Hematopoietic multipotent progenitor cell treated with erythropoietin and hydrocortisone succinate and interleukin-3 and kit ligand, for 15 days (in vitro differentiated cells): ENCODE measurements at regions not wholly inside any gene's neighbourhood (a gene's known extent, or its start where the extent isn't known, plus 50 kb on each side); places are given as distances from the start of the nearest gene placed in this dataset.

Source experiments
- DNase-seq: peaks from one replicate; pipeline ENCODE4 v3.0.0-alpha.2; 2015; ENCODE audit warnings: low spot score

- no peak for DNase-seq
Measured at GRCh38 chr12:98220636-98221035, 294.8 kb upstream of the TMPO start.

DNA sequence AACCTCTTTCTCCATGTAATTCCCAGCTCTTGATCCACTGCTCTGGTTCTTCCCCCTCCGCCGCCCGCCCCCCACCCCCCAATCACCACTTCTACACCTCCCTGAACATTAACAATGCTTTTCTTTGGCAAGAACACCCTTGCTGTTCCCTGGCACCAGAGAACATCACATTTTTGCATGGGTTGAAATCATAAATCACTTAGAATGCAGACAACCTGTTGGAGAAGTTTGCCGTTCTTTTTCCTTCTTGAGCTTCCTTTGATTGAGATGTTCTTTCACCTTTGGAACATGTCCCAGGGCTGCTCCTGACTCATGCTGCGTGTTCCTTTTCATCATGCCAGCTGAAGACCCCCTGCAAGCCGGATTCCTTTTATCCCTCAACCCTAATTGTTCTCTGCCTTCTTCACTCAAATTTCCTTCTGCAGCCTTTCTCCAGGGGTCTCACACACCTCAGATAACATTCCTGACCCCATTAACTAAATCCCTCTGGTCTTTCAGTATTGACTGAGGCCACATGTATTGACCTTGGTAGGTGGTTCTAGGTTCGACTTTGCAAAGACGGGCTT is 294.1 kb upstream of the TMPO start:
- DNase-seq: no peak

DNA sequence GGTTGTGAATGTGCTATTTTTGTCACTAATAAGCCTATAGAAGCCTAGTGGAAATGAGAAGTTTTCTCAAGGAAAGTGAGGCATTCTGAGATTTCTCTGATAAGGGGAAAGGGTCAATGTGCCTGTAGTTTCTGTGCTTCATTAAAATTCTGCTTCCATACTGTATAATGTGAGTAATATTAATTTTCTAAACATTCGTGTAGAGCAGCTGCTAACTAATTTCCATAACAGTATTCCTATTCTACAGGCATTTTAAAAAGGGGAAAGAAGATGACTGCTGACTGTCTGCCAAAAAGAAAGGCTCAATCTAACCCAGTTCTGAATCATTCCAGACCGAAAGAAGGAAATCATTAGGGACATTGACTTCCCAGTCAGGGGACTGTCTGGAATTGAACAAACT is 293.3 kb upstream of the TMPO start:
- DNase-seq: no peak

GRCh38 chr12:98224584-98225221 is 290.7 kb upstream of the TMPO start:
- DNase-seq: no peak

GRCh38 chr12:98227162-98227561 is 288.2 kb upstream of the TMPO start:
- DNase-seq: no peak

DNA sequence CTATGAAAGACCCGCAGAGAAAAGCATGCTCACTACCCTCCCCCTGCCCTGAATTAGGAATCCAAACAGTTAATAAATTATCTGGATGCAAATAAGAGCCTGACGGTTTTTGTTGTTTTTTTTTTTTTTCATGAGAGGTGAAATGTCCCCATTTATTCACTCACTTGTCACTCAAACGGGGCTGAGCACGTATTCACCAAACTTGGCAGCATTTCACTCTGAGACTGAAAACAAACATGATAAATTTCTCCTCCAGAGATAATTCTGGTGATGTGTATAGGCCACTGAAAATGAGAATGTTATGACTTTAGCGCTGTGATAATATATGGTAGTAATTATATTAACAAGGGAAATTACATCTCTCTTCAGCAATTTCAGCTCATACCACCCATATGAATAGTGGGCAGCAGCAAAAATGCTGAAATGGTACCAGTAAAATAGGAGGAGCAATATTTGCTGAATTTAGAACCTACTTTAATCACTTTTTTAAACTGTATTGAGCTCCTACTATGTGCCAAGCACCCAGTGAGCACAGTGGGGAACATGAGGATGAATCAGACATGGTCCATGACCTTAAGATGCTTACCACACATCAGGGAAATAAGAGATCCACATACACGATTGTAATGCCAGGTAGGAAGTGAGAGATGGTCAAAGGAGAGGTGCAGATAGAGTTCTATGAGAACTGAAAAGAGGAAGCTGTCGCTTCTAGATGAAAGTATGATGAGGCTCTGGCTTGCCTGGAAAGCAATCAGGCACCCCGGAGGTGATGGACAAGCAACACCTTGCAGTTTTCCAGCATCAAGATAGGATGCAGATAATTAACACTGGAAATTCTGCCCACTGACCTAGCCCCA is 286.5 kb upstream of the TMPO start:
- no peak for DNase-seq

DNA sequence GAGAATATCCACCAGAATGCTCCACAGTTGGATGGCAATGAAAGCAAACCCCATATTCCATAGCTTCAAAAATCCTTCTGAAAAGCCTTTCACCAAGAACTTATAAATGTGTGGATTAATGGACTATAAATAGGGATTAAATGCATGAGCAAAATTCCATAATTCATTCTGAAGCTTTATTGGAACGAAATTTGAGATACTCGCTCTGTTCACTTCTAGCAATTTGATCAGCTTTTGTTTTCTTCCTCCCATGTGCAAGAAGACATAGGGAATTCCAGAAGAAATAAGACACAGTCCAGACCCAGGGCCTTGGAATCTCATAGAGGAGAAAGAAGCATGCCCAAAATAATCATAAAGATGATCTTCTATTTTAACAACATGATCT is 285.9 kb upstream of the TMPO start:
- no peak for DNase-seq

DNA sequence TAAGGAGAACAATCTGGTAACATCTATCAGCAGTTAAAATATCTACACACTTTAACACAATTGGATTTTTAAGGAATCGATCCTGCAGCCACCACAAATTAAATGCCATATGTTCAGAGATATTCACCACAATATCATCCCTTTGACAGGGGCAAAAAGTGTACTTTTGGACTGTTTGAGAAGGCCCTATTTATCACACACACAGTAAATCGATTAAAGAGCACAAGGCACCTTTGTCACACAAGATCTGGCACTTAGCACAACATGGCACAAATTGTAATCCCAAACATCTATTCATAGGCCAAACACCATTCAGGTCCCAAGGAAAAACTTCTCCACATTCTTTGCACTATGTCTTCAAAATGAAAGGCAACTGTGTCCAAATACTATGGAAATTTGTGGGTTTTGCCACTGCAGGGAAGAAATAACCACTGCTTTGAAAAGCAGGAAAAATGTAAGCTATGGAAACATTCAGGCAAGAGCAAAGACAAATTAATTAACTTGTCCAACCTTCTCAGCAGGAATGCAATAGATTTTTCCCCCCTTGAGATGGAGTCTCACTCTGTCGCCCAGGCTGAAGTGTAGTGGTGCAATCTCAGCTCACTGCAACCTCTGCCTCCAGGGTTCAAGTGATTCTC is 282.5 kb upstream of the TMPO start:
- no peak for DNase-seq

DNA sequence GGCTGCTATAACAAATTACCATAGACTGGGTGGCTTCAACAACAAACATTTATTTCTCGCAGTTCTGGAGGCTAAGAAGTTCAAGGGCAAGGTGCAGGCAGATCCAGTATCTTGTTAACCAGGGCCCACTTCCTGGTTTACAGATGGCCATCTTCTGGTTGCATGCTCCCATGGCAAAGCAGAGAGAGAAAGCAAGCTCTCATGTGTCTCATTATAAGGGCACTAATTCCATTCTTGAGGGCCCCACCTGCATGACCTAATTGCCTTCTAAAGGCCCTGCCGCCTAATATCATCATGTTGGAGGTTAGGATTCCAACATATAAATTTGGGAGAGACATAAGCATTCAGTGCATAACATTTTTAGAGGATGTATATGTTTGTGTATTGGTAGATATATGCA is 280.1 kb upstream of the TMPO start:
- DNase-seq: no peak

DNA sequence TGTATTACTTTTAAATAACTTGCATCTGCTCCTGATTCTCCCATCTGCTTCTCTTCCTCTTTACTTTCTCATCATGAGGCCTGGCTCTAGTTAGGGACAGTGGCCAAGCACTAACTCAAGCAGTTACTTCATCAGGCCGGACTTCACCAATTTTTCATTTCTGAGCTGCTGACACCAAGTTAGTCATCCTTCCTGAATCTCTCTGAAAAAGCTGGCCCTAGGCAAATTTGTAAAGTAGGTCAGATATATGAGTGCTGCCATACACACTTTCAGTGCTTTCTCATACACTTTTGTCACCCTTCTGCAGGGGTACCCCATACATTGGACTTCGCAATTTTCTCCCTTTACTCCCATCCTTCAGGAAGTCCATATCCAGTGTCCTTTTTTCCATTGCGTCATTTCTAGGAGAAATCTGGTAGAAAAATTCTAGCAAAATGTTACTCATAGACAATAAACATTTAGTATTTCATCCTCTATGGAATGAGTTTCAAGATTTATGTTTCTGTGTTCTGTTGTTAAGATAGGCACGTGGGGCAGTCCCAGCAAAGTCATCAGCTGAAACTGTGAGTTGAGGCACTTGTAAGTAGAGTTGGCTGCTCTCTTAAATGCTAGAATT is 276.8 kb upstream of the TMPO start:
- no peak for DNase-seq

DNA sequence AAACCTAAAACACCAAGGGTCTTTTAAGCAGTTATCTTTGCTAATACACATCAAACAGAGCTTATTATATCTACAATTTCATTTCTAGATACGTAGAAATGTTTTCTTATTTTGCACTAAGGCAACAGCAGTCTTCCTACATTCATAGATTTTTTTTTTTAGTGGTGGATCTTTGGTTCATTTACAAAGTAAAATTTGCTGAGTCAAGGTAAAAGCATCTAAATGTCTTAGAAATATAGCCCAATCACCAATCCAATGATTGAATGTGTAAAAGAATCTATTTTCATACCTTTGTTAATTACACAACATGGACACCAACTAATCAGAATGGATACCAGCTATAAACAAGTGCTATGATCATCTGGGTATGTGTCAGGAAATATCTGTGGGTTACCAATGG is 272.2 kb upstream of the TMPO start:
- no peak for DNase-seq

- DNase-seq: no peak
Measured at GRCh38 chr12:98244136-98244535, 271.3 kb upstream of the TMPO start.

- no peak for DNase-seq
Measured at GRCh38 chr12:98253207-98254037, 262.0 kb upstream of the TMPO start.

DNA sequence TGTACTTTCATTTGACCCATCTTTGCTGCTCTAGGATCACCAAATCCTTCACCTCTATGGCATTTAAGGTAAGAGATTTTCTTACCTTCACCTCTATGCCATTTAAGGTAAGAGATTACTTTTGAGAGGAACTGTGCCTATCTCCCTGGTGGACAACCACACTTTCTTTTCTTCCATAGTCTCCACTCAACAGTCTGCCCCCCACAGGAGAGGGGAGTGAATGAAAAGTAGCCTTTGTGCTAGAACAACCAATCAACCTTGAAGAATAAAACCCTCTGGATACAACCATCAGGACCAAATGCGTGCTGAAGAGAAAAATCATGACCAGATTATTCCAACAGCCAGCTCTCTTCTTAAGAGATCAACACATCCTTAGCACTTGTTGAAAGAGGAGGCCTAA is 258.6 kb upstream of the TMPO start:
- no peak for DNase-seq

DNA sequence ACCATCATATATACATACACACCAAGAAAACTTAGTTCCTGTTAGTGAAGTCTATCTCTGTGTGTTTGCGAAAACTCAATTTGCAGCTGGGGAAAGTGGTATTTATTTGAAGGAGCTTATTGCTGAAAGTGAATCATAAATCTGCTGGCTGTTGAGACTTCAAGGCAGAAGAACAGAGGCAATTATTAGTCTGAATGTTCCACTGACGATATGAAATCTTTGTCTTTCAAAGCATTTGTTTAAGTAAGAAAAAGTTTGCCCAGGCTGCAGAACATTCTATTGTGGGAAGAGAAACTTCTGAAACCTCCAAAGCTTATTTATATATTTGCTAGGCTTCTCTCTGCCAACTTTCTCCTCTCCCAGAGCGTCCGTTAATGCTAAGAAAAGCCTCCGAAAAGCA is 255.7 kb upstream of the TMPO start:
- no peak for DNase-seq

GRCh38 chr12:98260276-98260675 is 255.1 kb upstream of the TMPO start:
- no peak for DNase-seq

DNA sequence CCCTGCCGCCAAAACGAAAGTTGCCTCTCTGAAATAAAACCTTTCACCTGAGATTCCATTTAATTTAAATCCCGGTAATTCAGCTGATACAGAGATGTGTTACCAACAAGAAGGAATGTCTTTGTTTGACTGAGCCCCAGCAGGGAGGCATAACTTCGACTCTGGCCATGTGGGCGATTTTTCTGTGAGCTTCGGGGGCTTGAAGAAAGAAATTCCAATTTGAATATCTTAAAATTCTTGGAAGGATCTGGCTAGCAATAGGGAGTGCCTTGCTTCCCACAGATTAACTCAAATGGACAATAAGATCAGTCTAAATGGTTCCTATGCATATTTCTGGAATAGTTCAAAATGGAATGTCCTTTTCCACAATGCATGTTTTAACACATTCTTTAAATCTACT is 252.5 kb upstream of the TMPO start:
- no peak for DNase-seq

DNA sequence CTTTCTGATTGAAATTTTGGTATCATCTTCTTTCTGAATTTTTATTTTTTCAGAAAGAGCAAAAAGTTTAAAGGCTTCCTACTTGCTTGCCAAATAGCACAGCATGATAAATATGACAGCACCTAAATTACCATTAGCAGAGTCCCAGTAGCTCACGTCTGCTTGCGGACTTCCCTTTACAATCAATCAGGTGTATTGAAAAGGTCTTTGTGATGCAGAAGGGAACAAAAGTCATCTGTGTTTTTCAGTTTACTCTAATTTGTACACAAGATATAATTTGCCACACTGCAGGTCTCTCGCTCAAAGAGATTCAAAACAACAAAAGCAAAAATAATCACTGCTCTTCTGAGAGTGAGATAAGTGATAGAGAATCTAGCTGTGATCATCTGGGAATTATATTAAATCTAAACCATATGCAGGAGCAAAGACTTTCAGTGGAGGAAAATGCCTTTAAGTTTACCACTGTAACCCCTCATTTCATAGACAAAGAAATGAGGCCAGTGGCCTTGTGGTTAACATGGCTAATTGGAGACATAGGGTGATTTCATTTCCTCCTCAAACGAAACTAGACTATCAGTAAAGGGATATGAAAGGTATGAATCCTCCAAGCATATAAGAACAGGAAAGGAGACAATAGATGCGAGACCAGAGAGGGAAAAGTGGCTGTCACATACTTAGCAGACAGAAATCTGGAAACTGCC is 240.8 kb upstream of the TMPO start:
- no peak for DNase-seq

- DNase-seq: no peak
Measured at GRCh38 chr12:98275131-98275475, 240.3 kb upstream of the TMPO start.

DNA sequence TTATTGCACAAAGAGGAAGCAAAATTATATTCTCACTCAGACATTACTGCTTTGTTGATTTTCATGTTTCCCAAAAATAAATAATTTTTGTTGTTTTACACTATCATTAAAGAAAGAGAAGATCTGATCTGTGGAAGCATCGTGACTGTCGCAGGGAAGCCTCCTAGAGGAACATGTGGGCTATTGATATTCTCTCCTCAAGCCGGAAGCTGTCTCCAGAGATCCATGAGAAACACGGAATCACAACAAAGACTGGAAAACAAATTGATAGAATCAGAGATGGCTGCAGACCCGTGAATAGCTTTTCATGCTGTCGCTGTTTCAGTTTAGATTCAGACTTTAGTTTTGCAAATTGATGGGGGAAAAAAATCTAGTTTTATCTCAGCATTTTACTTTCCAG is 235.2 kb upstream of the TMPO start:
- no peak for DNase-seq

- no peak for DNase-seq
Measured at GRCh38 chr12:98280621-98281020, 234.8 kb upstream of the TMPO start.
